Inferior parietal cortex (tissue), 1 donor: ENCODE measurements at regions not wholly inside any gene's neighbourhood (a gene's known extent, or its start where the extent isn't known, plus 50 kb on each side); places are given as distances from the start of the nearest gene placed in this dataset.

Experiments
- DNase-seq: peaks from one replicate; pipeline ENCODE4 v3.0.0-alpha.2; 2016; ENCODE audit errors: extremely low spot score

DNA sequence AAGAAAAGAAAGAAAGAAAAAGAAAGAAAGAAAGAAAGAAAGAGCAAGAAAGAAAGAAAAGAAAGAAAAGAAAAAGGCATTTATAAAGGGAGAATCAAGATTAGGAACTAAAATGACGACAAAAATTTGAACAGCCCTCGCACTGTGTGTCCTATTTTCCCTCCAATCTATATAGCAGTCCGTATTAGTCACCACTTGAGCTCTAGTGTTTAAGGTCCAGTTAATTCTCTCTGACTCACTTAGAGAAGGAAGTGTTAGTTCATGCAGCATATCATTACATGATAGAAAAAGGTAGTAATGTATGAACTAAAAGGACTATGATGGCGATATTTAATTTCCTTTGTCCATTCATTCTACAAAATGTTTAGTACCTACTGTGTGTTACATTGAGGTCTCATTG lies 122.7 kb downstream of the CBLL2 start:
- DNase-seq: no peak

DNA sequence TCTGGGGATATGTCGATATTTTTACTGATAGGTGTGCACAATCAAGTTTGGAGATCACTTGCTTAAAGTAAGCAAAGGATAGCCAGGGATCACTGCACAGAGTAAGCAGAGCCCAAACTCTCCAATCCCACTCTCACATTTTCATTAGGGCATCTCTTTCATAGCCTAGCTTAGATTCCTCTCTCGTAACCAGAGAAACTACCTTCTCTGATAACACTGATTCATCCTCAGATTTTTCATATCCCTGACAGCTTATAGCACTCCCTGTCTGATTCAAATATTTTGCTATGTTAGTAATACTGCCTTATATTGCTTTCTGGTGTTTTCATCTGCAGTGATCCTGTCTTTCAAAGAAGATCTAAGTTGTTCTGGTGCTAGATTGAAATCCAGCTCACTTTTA lies 123.7 kb downstream of the CBLL2 start:
- no peak for DNase-seq

DNA sequence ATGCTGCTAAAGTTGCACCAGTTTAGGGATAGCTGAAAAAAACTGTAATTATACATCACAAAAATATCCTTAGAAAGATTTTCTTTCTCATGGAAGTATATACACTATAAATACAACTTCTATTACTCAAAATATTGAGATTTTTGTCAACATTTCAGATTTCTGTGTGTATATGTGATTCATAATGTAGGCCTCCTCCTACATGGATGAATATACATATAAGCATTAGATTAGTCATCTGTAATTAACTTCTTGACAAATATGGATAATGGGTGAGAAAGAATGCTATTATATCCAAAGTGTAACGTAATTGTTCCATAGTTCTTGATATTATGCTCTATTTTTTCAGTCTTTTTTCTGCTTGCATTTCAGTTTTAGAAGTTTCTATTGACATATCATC lies 124.9 kb downstream of the CBLL2 start:
- DNase-seq: no peak

DNA sequence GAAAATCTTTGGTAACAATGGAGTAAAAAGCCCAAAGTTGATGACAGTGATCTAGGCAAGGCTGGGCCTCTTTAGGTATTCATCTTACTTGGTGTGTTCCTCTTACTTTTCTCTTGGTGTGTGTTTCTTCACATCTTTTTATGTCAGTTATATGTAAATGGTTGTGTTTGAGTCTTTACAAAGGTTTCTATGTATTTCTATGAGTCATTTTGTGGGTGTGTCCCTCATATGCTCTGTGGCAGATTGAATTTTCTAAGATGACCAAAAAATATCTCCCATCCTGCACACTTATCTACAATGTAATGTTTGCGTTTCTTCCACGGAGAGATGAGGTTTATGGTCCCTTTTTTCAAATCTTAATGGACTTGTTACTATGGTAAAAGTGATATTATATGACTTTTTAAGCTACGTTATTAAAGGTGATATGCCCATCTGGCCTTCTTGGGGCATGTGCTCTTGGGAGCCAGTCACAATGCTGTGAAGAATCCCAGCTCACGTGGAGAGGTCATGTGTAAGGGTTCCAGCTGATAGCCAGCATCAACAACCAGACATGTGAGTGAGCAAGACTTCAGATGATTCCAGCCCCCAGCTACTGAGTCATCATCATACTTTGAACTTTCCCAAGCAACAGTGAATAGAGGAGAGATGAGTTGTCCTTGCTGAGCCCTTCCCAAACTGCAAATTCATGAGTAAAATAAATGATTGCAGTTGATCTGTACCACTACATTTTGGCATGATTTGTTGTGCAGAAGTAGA lies 126.9 kb downstream of the CBLL2 start:
- DNase-seq: no peak

DNA sequence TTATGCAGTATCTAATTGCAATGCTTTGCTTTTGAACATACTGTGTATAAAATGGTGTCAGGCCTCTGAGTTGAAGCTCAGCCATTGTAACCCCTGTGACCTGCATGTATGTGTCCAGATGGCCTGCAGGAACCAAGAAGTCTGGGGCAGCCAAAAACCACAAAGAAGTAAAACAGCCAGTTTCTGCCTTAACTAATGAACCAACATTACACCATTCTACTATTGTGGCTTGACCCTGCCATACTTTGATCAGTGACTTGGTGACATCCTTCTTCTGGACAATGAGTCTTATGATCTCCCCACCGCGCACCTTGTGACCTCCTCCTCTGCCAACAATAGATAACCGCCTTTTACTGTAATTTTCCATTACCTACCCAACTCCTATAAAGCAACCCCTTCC lies 131.6 kb downstream of the CBLL2 start:
- no peak for DNase-seq

DNA sequence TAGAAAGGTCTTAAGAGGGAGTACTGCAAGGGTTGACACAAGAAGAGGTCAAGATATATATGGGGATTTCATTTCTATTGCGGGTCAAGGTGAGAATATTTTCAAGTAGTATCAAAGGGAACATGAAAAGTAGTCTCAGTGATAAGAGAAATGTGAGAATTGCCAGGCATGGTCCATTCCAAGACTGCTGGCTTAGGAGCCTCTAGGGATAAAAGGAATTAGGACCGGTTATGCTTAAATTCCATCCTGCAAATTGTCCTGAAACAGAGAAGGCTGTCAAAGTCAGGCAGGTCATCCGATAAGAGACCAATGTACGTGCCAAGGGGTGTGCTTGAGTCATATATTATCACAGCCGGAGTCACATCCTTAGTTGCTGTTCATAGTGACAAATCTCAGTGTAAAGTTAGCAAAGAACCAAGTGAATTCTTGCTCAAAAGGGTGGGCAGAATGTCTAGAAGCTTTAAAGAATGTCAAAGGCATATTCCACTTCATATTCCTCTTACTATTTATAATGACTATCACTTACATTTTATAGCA lies 133.6 kb downstream of the CBLL2 start:
- no peak for DNase-seq

DNA sequence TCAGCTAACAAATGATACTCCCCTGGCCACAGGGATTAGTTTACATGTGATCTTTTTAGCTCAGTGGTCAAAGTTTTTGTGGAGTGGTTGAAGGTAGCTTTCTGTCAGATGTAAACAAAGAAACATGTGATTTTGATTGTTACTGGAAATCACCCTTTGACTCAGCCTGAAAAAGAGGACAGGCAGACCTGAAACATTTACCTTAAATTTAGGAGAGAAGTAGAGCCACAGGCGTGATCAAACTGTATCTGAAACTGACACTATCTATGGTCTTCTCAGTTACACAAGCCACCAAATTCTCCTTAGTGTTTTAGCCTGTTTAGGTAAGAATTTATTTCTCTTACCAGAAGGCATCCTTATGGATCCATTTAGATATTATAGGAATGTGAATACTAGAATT lies 136.7 kb downstream of the CBLL2 start:
- DNase-seq: no peak

DNA sequence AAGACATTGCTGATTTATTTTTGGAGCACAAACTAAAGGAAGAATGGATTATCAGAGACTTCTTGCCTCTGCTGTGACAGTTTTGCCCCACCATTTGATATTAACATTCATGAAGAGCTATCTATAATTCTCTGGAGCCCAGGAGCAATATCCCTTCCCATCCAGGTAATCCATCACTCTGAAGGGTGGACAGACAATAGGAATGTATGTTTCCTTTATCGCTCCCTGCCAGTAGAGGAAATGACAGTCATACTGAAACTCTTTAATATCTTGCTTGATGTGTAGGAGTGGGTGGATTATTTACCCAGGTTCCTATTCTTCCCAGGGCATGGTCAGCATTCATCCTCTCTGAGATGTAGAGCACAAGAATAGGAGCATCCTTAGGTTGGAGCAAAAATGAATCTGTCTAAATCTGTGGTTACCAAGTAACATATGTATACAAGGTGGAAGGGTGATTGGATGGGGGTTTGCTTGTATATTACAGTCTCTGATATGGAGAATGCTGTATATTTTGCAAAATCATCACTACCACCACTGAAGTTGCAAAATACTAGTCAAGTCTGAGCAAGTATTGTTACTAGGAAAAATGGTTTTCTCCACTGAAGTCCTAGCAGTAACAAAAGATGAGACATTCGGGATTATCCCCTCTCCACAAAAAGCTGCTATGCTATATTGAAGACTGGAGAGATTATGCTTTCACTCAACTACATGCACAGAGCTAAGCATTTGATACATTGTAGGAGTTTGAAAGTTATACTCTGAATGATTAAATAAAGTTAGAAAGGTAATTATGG lies 151.6 kb downstream of the CBLL2 start:
- DNase-seq: no peak

DNA sequence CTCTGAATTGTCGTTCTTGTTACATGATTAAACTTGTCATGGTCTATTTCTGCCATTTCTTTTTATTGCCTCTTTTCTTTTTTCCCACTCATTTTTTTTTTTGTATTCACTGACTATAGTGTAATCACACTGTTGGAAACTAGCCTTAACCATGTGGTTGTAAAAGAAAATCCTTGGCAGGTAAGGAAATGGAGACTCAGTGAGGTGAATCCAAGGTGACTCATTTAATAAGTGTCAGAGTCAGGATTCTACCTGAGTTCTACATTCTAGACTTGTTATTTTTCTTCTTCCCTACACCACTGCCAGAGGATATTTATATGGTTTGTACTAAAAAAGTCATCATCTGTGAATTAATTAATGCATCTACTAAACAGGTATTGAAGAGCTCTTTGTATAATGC lies 152.2 kb downstream of the CBLL2 start:
- no peak for DNase-seq

DNA sequence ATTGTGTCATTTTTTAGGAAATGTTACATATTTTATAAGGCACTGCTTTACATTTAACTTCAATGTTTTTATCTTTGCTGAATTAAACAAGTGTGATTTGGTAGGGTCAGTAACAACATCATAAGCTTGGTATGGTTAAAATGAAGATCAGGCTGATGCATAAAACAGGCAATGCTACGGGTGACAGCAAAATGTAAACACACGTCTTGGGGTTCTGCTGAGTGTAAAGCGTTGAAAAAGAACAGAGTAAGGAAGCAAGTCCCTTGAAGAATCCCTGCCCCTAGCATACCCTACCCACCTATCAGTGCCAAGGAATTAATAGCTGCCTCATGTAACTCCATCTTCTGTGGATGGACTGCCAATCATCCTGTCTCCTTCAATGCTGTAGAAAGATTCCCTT lies 157.0 kb downstream of the CBLL2 start:
- no peak for DNase-seq

DNA sequence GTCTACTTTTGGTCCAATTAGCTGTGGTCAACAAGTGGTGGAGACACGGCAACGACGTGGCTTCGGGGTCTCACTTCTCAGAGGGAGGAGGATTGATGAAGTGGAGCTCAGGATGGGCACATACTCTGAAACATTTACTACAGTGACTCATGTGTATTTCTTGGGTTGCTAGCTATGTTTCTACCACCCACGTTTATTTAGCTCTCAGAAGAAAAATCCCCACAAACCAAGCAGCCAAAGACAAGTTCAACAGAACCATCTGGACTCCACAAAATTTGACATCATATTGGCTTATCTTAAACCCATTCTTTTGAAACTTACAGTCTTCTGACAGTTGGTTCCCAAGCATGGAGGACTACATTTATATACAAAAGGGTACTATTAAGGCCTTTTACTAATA lies 158.0 kb downstream of the CBLL2 start:
- no peak for DNase-seq

DNA sequence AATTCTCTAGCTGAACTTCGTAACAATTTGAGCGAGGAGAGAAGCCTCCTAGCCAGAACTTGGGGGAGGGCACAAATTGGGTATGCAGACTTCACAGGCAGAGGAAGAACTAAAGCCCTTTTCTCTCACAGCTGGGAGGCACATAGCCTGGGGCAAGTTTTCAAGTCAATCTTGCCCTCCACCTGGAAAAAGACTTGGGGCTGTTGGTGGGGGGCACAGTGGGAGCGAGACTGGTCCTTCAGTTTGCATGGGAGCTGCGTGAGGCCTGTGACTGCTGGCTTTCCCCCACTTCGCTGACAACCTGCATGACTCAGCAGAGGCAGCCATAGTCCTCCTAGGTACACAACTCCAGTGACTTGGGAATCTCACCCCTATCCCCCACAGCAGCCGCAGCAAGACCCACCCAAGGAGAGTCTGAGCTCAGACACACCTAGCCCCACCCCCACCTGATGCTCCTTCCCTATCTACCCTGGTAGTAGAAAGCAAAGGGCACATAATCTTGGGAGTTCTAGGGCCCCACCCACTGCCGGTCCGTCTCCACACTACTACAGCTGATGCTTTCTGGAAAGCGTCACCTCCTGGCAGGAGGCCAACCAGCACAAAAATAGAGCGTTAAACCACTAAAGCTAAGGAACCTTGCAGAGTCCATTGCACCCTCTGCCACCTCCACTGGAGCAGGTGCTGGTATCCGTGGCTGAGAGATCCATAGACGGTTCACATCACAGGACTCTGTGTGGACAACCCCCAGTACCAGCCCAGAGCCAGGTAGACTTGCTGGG lies 160.8 kb downstream of the CBLL2 start:
- DNase-seq: no peak

DNA sequence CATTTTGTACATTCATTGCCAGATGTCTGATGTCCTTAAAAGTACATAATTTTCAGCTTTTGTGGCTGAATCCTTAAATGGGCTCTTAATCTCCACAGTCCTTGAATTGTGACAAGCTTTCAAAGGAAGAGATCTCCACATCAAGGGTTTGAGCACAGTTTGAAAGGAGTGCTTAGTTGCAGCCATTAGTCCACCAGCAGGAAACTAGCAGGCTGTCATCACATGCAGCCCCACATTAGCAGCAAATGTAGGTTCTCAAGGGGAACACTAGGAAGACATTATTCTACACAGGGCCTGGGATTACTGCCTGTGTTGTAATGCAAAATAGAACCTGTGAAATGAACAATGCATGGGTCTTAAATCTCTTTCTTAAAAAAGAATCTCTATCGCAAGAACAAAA lies 173.2 kb downstream of the CBLL2 start:
- no peak for DNase-seq

DNA sequence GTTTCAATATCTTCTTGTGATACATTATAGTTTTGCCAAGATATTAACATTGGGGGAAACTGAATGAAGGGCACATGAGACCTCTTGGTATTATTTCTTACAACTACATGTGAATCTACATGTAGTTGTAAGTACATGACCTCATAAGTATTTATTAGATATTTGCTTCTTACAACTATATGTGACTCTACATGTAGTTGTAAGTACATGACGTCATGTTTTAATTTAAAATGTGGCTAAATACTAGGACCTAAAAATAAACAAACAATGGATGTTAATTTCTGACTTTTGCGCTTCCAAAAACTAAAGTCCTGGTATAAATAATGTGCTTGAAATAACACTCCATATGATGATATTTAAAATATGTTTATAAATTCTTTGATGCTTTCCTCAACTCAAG lies 190.2 kb downstream of the CBLL2 start:
- no peak for DNase-seq

DNA sequence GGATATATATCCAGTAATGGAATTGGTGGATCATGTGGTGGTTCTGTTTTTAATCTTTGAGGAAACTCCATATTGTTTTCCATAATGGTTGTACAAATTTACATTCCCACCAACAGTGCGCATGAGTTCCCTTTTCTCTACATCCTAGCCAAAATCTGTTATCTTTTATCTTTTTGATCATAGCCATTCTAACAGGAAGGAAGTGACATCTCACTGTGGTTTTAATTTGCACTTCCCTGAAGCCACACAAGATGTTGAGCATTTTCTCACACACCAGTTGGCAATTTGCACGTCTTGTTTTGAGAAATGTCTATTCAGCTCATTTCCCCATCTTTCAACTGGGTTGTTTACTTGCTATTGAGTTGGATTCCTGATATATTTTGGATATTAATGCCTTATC lies 194.9 kb downstream of the CBLL2 start:
- DNase-seq: no peak

DNA sequence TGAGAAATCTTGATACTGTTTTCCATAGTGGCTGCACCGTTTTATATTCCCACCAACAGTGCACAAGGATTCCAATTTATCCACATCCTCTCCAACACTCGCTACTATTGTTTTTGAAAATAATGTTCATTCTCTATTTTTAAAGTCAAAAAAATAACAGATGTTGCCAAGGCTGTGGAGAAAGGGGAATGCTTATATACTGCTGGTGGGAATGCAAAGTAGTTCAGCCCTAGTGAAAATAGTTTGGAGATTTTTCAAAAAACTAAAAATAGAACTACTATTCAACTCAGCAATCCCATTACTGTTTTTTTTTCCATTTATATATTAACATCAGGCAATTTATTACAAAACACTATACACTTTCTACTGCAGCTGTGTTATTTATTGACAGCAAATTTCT lies 208.7 kb downstream of the CBLL2 start:
- DNase-seq: no peak

DNA sequence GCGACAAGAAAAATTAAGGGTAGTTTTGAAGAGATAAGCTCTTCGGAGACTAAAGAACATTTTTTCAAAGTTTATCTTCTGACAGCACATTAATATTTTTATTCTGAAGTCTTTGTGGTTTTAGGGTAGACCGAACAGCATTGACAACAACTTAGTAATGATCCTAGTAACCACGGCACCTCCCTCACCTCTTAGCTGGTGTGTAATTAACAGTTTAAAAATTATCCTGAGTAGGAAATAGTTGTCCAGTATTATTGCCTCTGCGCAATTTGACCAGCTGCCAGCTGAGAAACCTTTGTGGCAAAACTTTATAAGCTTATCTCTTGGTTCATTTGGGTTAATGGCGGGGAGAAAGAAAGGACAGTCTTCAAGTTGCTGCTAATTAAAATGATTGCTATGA lies 213.6 kb downstream of the CBLL2 start:
- DNase-seq: no peak

DNA sequence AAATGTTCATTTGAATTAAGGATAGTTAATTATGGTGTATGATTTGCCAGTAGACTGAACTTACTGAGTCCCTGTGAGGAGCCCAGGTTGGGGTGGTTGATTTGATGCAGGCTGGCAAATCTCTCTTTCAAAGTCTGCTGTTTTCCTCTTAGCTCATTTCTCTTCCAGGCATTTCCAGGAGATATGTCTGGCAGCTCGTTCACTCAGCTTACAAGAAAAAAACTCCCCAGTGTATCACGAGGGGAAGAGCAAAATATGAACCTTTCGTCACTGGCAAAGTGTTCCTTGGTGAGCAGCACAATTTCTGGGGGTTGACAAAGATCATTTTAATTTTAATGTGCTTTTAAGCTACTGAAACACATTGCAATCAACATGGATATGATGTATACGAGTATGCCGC lies 244.2 kb downstream of the CBLL2 start:
- no peak for DNase-seq

DNA sequence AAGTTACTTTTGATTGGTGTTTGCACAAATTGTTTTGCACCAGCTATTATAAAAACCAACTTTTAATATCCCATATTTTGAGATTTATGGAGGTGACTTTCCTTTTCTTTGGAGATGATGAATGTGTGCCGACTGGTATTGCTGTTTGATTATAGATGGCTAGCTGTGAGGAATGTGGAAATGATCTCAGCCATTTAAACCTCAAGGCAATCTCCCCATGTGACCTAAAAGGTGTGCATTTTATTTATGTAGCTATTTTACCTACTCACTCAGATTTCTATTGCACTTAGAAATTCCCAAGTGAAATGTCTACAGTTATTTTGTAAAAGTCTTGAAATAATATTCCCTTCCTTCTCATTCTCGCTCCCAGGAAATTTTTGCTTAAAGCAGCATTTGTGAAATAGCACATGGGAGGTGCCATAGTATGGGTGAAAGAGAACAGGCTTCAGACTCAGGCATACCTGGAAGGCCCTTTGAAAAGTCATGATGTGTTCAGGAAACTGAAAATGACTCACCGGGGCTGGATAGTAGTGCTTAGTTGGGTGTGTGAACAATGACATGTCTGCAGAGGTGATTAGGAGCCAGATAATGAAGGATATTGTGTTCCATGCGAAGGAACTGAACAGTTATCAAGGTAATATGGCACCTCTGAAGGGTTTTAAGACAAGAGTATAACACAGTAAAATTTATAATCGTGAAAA lies 247.6 kb downstream of the CBLL2 start:
- no peak for DNase-seq

DNA sequence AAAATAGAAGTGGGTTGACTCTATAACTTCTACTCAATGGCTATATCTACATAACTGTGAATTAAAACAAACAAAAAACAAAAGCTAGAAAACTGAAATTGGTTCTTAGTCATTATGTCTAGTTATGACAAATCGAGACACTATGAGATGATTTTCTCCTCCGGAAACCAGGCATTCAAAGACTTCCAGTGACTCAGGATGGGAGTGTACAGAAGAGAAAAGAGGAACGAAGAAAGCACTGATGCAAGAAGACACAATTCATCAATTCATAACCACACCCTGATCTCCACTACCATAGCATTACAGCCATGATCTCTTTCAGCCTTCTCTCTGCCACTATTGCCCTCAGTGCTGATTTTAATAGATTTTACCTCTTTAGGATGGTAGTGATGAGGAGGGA lies 253.6 kb downstream of the CBLL2 start:
- no peak for DNase-seq

DNA sequence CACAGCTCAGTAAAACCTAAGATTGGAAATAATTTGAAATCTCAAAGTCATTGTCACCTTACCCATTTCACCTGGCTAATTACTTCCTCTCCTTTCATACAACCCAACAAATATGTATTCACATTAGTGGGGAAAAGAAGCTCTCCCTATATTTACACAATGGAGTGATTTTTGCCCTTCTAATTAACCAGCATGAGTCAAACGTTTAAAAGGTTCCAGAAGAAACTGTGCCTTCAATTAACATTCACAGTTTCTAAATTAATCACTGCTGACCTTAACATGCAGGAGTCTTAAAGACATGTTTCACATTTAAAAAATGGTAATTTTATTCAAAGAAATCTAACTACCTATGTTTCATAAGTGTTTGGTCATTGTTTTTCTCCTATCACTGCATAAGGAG lies 254.6 kb downstream of the CBLL2 start:
- DNase-seq: no peak

DNA sequence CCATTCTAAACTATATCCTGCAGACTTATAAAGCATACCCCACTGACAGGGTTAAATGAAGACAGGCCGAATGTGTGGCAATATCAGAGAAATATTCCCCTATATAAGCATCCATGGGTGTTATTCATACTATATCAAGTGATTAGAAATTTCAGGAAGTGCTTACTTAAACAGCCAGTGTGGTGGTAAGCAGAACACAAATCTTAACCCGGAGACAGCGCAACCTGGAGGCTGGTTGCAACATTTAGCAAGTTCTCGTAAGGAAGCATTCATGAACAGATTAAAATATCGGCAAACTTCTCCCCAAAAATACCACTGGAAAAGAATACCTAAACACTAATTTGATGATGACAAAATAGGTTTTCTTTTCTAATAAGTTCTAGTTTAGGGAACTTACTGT lies 261.2 kb downstream of the CBLL2 start:
- no peak for DNase-seq
